GM21526 (cell line): ENCODE measurements at regions not wholly inside any gene's neighbourhood (a gene's known extent, or its start where the extent isn't known, plus 50 kb on each side); places are given as distances from the start of the nearest gene placed in this dataset.
"Not testable (repeated sequence)": the region's sequence is repeated elsewhere in the genome, so short reads cannot be mapped to it uniquely, and the experiment has no call there.

Experiments
- ATAC-seq: cut with Tn5 transposase; IDR thresholded peaks from one replicate; pipeline ENCODE4 v1.9.1; 2021; ENCODE audit warnings: moderate library complexity; ENCODE audit not compliant: unreplicated experiment, low FRiP score

- ATAC-seq = no peak
Measured at GRCh38 chr2:133865141-133865540, 296.9 kb upstream of the NCKAP5 start.

DNA sequence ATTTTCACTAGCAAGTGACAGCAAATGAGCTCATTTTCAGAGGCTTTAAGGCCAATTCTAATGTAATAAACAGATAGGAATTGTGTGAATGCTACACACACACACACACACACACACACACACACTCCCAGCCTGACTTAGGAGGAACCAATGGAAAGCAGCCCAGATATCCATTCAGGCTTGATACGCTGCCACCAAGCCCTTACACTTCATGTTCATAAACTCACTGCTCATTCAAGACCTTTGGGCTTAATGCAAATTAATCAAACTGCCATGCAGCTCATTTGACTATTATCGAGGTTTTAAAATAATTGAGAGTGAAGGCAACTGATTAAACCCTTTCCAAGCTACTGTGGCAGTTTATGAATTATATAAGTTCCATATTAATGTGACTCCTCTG, 298.9 kb upstream of the NCKAP5 start:
- ATAC-seq = no peak

GRCh38 chr2:133871545-133872209, 303.4 kb upstream of the NCKAP5 start:
- no peak for ATAC-seq

- no peak for ATAC-seq
Measured at GRCh38 chr2:133878326-133878725, 310.1 kb upstream of the NCKAP5 start.

DNA sequence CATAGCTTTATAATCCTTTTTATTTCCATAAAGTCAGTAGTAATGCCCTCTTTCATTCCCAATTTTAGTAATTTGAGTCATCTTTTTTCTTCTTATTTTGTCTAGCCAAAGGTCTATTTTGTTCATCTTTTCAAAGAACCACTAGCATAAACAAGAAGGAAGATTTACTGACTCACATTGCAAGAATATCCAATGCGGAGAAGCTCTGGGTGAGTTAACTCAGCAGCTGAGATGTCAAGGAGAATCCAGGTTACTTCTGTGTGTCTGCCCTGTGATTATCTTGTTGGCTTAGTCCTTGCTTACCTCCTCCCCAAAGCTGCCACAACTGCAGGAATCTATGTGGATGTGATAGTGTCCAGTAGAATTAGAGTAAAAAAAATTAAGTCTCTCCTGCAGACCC, 311.4 kb upstream of the NCKAP5 start:
- no peak for ATAC-seq

- ATAC-seq = not testable (repeated sequence)
Measured at GRCh38 chr2:133882159-133882558, 313.9 kb upstream of the NCKAP5 start.

GRCh38 chr2:133884739-133885381, 316.6 kb upstream of the NCKAP5 start:
- ATAC-seq = peak; percentile 53

DNA sequence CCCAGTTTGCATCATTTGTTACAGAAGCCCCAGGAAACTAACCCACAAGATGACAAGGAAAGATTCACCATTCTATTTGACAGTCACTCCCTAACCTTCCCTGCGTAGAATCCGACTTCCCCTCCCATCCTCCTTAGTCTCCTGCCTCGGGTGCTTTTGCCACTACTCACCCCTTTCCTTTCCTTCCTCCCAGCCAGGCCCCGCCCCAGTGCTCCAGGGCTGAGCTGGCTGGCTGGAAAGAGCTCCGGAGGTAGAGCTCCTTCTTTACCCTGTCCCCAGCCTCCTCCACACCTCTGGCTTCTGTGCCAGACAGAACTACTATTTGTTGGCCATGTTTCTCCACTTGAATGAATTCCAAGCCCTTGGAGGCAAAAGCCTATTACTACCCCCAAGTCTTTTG, 317.6 kb upstream of the NCKAP5 start:
- ATAC-seq = no peak

DNA sequence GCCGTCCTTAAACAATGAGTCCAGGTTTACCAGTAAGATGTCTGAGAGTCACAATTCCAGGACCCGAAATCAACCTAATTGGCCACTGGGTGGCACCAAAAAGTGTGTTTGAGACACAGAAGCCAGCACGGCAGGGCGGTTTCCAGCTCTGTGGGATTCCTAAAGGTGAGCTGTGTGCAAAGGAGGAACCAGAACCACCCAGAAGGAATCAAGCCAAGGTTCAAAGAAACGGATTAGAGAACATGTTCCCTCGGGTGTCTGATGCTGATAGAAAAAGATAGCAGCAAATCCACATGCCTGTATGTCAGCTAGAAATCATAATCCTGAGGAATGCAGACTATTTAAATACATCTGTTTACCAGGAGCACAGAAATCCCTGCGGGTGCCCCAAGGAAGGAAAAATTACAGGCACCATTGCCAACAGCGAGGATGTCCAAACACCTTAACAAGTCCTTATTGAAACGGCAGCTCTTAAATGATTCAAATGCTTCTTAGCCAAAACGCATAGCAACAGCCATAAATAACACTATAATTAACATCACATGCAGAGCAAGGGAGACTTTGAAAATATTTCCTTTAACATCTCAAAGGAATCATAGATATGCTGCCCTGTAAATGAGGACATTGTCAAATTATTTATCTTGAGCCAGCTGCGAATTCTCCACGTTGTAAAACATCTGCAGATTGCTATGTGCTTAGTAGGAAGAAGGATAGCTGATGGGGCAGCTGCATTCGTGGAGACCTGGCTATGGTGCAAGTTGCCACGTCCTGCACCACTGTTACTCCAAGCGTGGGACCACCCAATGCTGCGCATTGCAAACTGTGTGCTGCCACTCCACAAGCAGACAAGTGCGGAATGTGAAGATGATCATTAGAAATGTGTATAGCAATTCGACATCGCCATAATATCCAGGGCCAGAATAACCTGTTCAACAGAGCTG, 318.7 kb upstream of the NCKAP5 start:
- ATAC-seq = peak; percentile 68

DNA sequence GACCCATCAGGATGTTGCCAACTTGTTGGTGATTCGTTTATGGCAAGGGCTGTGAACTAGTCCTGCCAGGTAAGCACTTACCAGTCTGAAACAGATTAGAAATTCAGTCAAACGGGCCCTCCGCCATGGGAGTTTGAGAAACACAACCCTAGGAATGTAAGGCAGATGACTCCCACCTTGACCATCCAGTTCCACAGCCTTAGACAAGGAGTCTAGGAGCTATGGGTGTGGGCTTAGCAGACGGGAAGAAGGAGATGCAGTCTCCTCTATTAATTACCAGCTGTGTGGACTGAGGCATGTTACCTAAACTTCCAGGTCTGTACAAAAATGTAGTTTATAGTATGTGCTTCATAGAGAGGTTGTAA, 319.4 kb upstream of the NCKAP5 start:
- ATAC-seq = no peak

GRCh38 chr2:133888107-133888506, 319.8 kb upstream of the NCKAP5 start:
- ATAC-seq = no peak

- no peak for ATAC-seq
Measured at GRCh38 chr2:133888621-133889219, 320.5 kb upstream of the NCKAP5 start.

GRCh38 chr2:133892352-133892913, 324.2 kb upstream of the NCKAP5 start:
- no peak for ATAC-seq

GRCh38 chr2:133894429-133894828, 326.2 kb upstream of the NCKAP5 start:
- no peak for ATAC-seq

GRCh38 chr2:133897838-133898237, 329.6 kb upstream of the NCKAP5 start:
- ATAC-seq = not testable (repeated sequence)

DNA sequence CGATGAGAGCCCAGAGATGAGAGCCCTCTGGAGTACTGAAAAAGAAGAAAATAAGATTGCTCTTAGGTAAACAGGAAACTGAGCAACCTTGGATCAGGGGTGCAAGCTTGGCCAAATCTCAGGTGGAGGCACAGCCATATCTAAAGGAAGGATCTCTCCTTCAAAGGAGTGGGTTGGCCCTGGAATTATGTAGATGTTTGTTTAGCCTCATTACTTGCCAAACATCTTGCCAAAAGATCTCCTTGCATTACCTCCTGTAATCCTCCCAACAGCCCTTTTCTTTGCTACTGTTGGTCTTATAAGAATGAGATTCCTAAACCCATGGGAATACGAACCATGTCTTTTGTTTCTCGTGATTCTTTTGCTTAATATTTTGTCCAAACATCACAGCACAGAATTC, 332.6 kb upstream of the NCKAP5 start:
- no peak for ATAC-seq

DNA sequence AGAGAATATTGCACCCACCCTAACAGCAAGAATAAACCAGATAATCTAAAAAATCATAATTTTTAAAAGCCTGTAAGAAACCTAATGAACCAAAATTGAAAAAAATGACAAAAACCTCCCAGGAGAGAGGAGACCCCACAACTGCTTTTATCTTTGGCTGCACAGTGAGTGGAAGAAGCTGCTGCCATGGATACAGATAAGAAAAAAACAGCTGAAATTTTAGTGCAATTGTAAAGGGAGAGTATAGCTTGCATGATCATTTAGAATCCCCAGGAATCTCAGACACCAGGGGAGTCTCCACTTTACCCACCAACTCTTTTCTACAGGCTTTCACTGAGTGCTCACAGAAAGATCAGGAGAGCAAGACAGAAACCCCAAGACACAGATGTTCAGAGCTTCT, 338.1 kb upstream of the NCKAP5 start:
- no peak for ATAC-seq

GRCh38 chr2:133906926-133907325, 338.7 kb upstream of the NCKAP5 start:
- no peak for ATAC-seq

DNA sequence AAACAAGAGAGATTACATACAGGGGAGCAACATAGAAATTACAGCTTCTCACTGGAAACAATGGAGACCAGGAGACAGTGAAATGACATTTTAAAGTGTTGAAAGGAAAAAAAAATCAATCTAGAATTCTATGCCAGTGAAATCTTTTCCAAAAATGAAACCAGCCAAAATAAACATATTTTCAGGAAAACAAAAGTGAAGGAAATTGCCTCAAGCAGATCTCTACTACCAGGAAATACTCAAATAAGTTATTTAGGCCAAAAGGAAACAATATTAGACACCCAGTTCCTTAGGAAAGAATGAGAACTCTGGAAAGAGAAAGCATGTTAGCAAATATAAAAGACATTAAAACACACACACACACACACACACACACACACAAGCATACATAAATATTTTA, 339.9 kb upstream of the NCKAP5 start:
- ATAC-seq = no peak

- no peak for ATAC-seq
Measured at GRCh38 chr2:133918141-133918540, 335.7 kb upstream of the MGAT5 start.

- no peak for ATAC-seq
Measured at GRCh38 chr2:133919285-133919684, 334.6 kb upstream of the MGAT5 start.
